ENCODE measurements at regions not wholly inside any gene's neighbourhood (a gene's known extent, or its start where the extent isn't known, plus 50 kb on each side); places are given as distances from the start of the nearest gene placed in this dataset.
"Not testable (repeated sequence)": the region's sequence is repeated elsewhere in the genome, so short reads cannot be mapped to it uniquely, and the experiment has no call there.

- not testable (repeated sequence) for TF ChIP-seq CTCF, POLR2A (IDR thresholded peaks at IDR 0.05)
Observed at GRCh38 chr13:18567890-18568289, 613.7 kb downstream of the TUBA3C start.
